HepG2 (cell line): ENCODE measurements at regions not wholly inside any gene's neighbourhood (a gene's known extent, or its start where the extent isn't known, plus 50 kb on each side); places are given as distances from the start of the nearest gene placed in this dataset.

Experiments used
- ATAC-seq: fragments of 200-7000 bp; cut with Tn5 transposase; 3 replicates; pipeline ENCODE4 v1.9.1; 2020; ENCODE audit warnings: mild to moderate bottlenecking, moderate library complexity
- BruUV-seq: library from RNA; stranded (reverse); fragments of 400-500 nt; replicated peaks from 2 replicates; lab custom pipeline; 2021; lab: Mats Ljungman, UMichigan
- CTCF ChIA-PET: fragments of 300-600 bp; formaldehyde crosslinking; extraction: SDS; loops from one replicate; lab custom pipeline; 2021; ENCODE audit warnings: low total read pairs, inconsistent platforms, low intra/inter-chr PET ratio; lab: Yijun Ruan, JAX
- POLR2A ChIA-PET: fragments of 350-600 bp; sonication (Branson Sonifier 250); formaldehyde crosslinking; loops from one replicate; lab custom pipeline; 2020; ENCODE audit warnings: antibody characterized with exemption, inconsistent platforms; lab: Yijun Ruan, JAX
- DNase-seq: peaks from one replicate; pipeline ENCODE4 v3.0.0-alpha.2; 2015; ENCODE audit warnings: low spot score
- FAIRE-seq: peaks from 3 replicates; lab custom pipeline; 2011; peaks lifted over from hg19 to GRCh38; lab: Jason Lieb, UNC
- H2AFZ ChIP-seq: one replicate; pipeline ENCODE4 v1.6.1; 2011; ENCODE audit warnings: low read length, inconsistent platforms
- H3K27ac ChIP-seq: fragments of 300-600 bp; 3 replicates; pipeline ENCODE4 v1.8.0; 2011; ENCODE audit warnings: mixed run types, mild to moderate bottlenecking, mixed read lengths, low read length, inconsistent platforms; ENCODE audit not compliant: insufficient read depth; ENCODE audit errors: extremely low read length
- H3K27me3 ChIP-seq, 2 experiments: fragments of 200-600 bp in 1 of 2; 2 replicates in 1 of 2; 3 replicates in 1 of 2; pipeline versions ENCODE4 v1.6.0 to v1.8.0; 2011; ENCODE audit warnings: low read length in 2 of 2, mild to moderate bottlenecking in 2 of 2, moderate library complexity in 2 of 2, inconsistent platforms in 1 of 2; ENCODE audit not compliant: insufficient read depth in 2 of 2, control insufficient read depth in 1 of 2
- H3K36me3 ChIP-seq, 2 experiments: fragments of 200-600 bp in 1 of 2; replicated peaks in 1 of 2; 2 replicates in 1 of 2; 3 replicates in 1 of 2; pipeline versions ENCODE4 v1.5.1 to v1.8.0; 2011; ENCODE audit warnings: low read length in 2 of 2, inconsistent platforms in 1 of 2; ENCODE audit not compliant: insufficient read depth in 2 of 2, control insufficient read depth in 1 of 2
- H3K4me1 ChIP-seq: 2 replicates; pipeline ENCODE4 v1.5.1; 2012; ENCODE audit warnings: low read length, inconsistent platforms; ENCODE audit not compliant: insufficient read depth
- H3K4me2 ChIP-seq: 2 replicates; pipeline ENCODE4 v1.6.0; 2011; ENCODE audit warnings: low read depth, low read length, inconsistent platforms
- H3K4me3 ChIP-seq, 3 experiments: fragments of 200-600 bp in 1 of 3; sonication (generic), shearing (Covaris generic) in 1 of 3; replicated peaks in 1 of 3; 2 replicates each; pipeline ENCODE4 v1.5.1; 2011 to 2016; ENCODE audit warnings: low read length in 3 of 3, inconsistent platforms in 2 of 3, low read depth in 2 of 3, mild to moderate bottlenecking in 2 of 3, control low read depth in 1 of 3, mixed read lengths in 1 of 3; ENCODE audit not compliant: insufficient read depth in 1 of 3
- H3K79me2 ChIP-seq: one replicate; pipeline ENCODE4 v1.6.1; 2011; ENCODE audit warnings: low read length, inconsistent platforms; ENCODE audit not compliant: insufficient read depth
- H3K9ac ChIP-seq: 2 replicates; pipeline ENCODE4 v1.6.0; 2011; ENCODE audit warnings: mild to moderate bottlenecking, low read depth, low read length, inconsistent platforms; ENCODE audit not compliant: insufficient read depth
- H3K9me3 ChIP-seq: 2 replicates; pipeline ENCODE4 v1.5.1; 2012; ENCODE audit warnings: mild to moderate bottlenecking, low read length
- H4K20me1 ChIP-seq: 2 replicates; pipeline ENCODE4 v1.6.0; 2011; ENCODE audit warnings: inconsistent platforms, mild to moderate bottlenecking, low read length, moderate library complexity; ENCODE audit not compliant: insufficient read depth
- BHLHE40 ChIP-seq: IDR thresholded peaks from 2 replicates; pipeline ENCODE4 v1.6.1; 2011; ENCODE audit warnings: low read length, improper control_type of control experiment
- CENPX ChIP-seq: sonication (generic); formaldehyde crosslinking; IDR thresholded peaks from 2 replicates; pipeline ENCODE4 v1.9.0; 2021; ENCODE audit warnings: mild to moderate bottlenecking, missing genetic modification reagents, moderate library complexity
- ELF4 ChIP-seq: sonication (generic); formaldehyde crosslinking; IDR thresholded peaks from 2 replicates; pipeline ENCODE4 v1.5.0; 2020; ENCODE audit warnings: missing genetic modification reagents, mild to moderate bottlenecking, moderate library complexity, borderline replicate concordance
- HNF4A ChIP-seq: sonication (generic); formaldehyde crosslinking; IDR thresholded peaks from 2 replicates; pipeline ENCODE4 v1.4.0; 2020; ENCODE audit warnings: missing genetic modification reagents
- HNRNPK ChIP-seq: fragments of 200-400 bp; formaldehyde crosslinking; IDR thresholded peaks from 2 replicates; pipeline ENCODE4 v1.6.1; 2018; ENCODE audit warnings: low read length, low read depth, moderate library complexity, mild to moderate bottlenecking; ENCODE audit not compliant: poor library complexity, severe bottlenecking
- IRF2 ChIP-seq: IDR thresholded peaks from 2 replicates; pipeline ENCODE4 v1.6.1; 2018; ENCODE audit warnings: missing genetic modification reagents, missing compliant biosample characterization
- NBN ChIP-seq: fragments of 450-650 bp; conservative IDR thresholded peaks from 2 replicates; pipeline ENCODE4 v1.6.1; 2017
- PAXIP1 ChIP-seq: sonication (generic); formaldehyde crosslinking; conservative IDR thresholded peaks from 2 replicates; pipeline ENCODE4 v1.4.0; 2020; ENCODE audit warnings: mild to moderate bottlenecking, missing genetic modification reagents, moderate library complexity
- TRIM24 ChIP-seq: sonication (generic); formaldehyde crosslinking; IDR thresholded peaks from 2 replicates; pipeline ENCODE4 v1.8.0; 2022; ENCODE audit warnings: mild to moderate bottlenecking, missing genetic modification reagents
- ZHX1 ChIP-seq: sonication (generic); formaldehyde crosslinking; IDR thresholded peaks from 2 replicates; pipeline ENCODE4 v1.8.1; 2022; ENCODE audit warnings: low read depth, mild to moderate bottlenecking, missing genetic modification reagents
- ZNF616 ChIP-seq: sonication (generic); formaldehyde crosslinking; IDR thresholded peaks from 2 replicates; pipeline ENCODE4 v1.5.0; 2020; ENCODE audit warnings: low read depth, mild to moderate bottlenecking, missing genetic modification reagents
- WGBS: methylation state at CpG from one replicate; pipeline ENCODE4 v1.1.6; 2017; ENCODE audit warnings: low lambda C conversion rate; 5-methylcytosine and 5-hydroxymethylcytosine counted together
- in situ Hi-C: cut with HindIII; loops from 2 replicates; pipeline ENCODE4 v1.10.0; 2017; ENCODE audit warnings: low pct_unique_long_range_greater_than_20kb; ENCODE audit not compliant: extremely low pct_ligation_motif_present
- intact Hi-C: fragments of 100-400 bp; cut with micrococcal nuclease; formaldehyde crosslinking; loops from one replicate; pipeline ENCODE4 v1.10.0; 2022; ENCODE audit not compliant: unreplicated experiment

- DNase-seq: no peak
- FAIRE-seq: no peak
- Histone ChIP-seq H3K9me3 (no peaks in the 10 kb centered on the region), H3K36me3 (no peaks in the 10 kb centered on the region), H3K27ac (no peak overlapping the region), H3K4me1 (no peaks in the 10 kb centered on the region), H3K9ac (no peak overlapping the region), H3K79me2 (no peaks in the 10 kb centered on the region), H3K27me3 (no peaks in the 10 kb centered on the region; a peak in 1 of 5 replicates), H3K4me3 (no peak overlapping the region), H3K4me2 (no peak overlapping the region), H2AFZ (no peak overlapping the region), H4K20me1 (no peaks in the 10 kb centered on the region)
- intact Hi-C loops (no loop called here), in situ Hi-C loops (no loop called here)
- TF ChIP-seq HNF4A (CRISPR knock-in tag) (no peak), NBN (no peak), IRF2 (CRISPR knock-in tag) (no peak), ZHX1 (CRISPR knock-in tag) (no peak), ELF4 (CRISPR knock-in tag) (no peak), TRIM24 (CRISPR knock-in tag) (no peak), ZNF616 (CRISPR knock-in tag) (no peak), PAXIP1 (CRISPR knock-in tag) (no peak), BHLHE40 (no peak), HNRNPK (no peak), CENPX (CRISPR knock-in tag) (no peak)
- no peak for ATAC-seq
- POLR2A ChIA-PET: no interaction called here
- no TSS peak for BruUV-seq
- CTCF ChIA-PET: no interaction called here
- 70% methylated on average over 4 of the region's 4 CpGs for WGBS
Measured at GRCh38 chr6:147903321-147903720, 394.8 kb downstream of the SAMD5 start.
